Astrocyte (in vitro differentiated cells and primary cell): ENCODE measurements at regions not wholly inside any gene's neighbourhood (a gene's known extent, or its start where the extent isn't known, plus 50 kb on each side); places are given as distances from the start of the nearest gene placed in this dataset.

ENCODE experiments used
- EZH2 ChIP-seq: IDR thresholded peaks from 2 replicates; pipeline ENCODE4 v1.6.1; 2012; ENCODE audit warnings: mild to moderate bottlenecking, low read length, inconsistent platforms; ENCODE audit not compliant: insufficient read depth
- TF ChIP-seq, protein P1 (sequence below): IDR thresholded peaks from 2 replicates; pipeline ENCODE4 v1.5.1; 2011; ENCODE audit warnings: low read depth, mild to moderate bottlenecking, inconsistent platforms, low read length, moderate library complexity; ENCODE audit not compliant: insufficient read depth

GRCh38 chr5:130397132-130397531 is 492.9 kb downstream of the CHSY3 start:
- TF ChIP-seq, protein P1, sequence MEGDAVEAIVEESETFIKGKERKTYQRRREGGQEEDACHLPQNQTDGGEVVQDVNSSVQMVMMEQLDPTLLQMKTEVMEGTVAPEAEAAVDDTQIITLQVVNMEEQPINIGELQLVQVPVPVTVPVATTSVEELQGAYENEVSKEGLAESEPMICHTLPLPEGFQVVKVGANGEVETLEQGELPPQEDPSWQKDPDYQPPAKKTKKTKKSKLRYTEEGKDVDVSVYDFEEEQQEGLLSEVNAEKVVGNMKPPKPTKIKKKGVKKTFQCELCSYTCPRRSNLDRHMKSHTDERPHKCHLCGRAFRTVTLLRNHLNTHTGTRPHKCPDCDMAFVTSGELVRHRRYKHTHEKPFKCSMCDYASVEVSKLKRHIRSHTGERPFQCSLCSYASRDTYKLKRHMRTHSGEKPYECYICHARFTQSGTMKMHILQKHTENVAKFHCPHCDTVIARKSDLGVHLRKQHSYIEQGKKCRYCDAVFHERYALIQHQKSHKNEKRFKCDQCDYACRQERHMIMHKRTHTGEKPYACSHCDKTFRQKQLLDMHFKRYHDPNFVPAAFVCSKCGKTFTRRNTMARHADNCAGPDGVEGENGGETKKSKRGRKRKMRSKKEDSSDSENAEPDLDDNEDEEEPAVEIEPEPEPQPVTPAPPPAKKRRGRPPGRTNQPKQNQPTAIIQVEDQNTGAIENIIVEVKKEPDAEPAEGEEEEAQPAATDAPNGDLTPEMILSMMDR, result no peak
- TF ChIP-seq EZH2, result no peak
